Neural cell (in vitro differentiated cells): ENCODE measurements at regions not wholly inside any gene's neighbourhood (a gene's known extent, or its start where the extent isn't known, plus 50 kb on each side); places are given as distances from the start of the nearest gene placed in this dataset.

Experiments
- H2AFZ ChIP-seq: fragments of 200-600, 300-800 bp; sonication (generic), shearing (Covaris generic); 2 replicates; pipeline ENCODE4 v1.6.0; 2014; ENCODE audit warnings: low read depth, mild to moderate bottlenecking, antibody characterized with exemption, low read length, moderate library complexity
- H3F3A ChIP-seq: fragments of 200-600 bp; shearing (Covaris generic); 2 replicates; pipeline ENCODE4 v1.6.1; 2016; ENCODE audit warnings: mild to moderate bottlenecking, moderate library complexity, mixed read lengths, antibody characterized with exemption, low read length; ENCODE audit not compliant: insufficient read depth, poor library complexity, severe bottlenecking
- H3K27ac ChIP-seq: fragments of 200-600, 300-800 bp; sonication (generic), shearing (Covaris generic); 2 replicates; pipeline ENCODE4 v1.5.1; 2014; ENCODE audit warnings: mild to moderate bottlenecking, low read length, moderate library complexity
- H3K27me3 ChIP-seq: fragments of 300-800, 200-600 bp; sonication (generic), shearing (Covaris generic); 2 replicates; pipeline ENCODE4 v1.6.0; 2014; ENCODE audit warnings: mild to moderate bottlenecking, low read depth, low read length, moderate library complexity; ENCODE audit not compliant: insufficient read depth
- H3K36me3 ChIP-seq: fragments of 300-800, 200-600 bp; sonication (generic), shearing (Covaris generic); 2 replicates; pipeline ENCODE4 v1.5.1; 2014; ENCODE audit warnings: mild to moderate bottlenecking, antibody characterized with exemption, low read length, moderate library complexity; ENCODE audit not compliant: insufficient read depth
- H3K4me2 ChIP-seq: fragments of 300-800, 200-600 bp; sonication (generic), shearing (Covaris generic); 2 replicates; pipeline ENCODE4 v1.6.0; 2014; ENCODE audit warnings: mild to moderate bottlenecking, low read length
- H3K4me3 ChIP-seq: fragments of 300-800, 200-600 bp; sonication (generic), shearing (Covaris generic); 2 replicates; pipeline ENCODE4 v1.5.1; 2014; ENCODE audit warnings: mild to moderate bottlenecking, low read length, moderate library complexity
- H3K79me2 ChIP-seq: fragments of 200-600 bp; shearing (Covaris generic); replicated peaks from 2 replicates; pipeline ENCODE4 v1.6.0; 2014; ENCODE audit warnings: mild to moderate bottlenecking, low read length, moderate library complexity; ENCODE audit not compliant: insufficient read depth
- H3K9ac ChIP-seq: fragments of 300-800, 200-600 bp; sonication (generic), shearing (Covaris generic); 2 replicates; pipeline ENCODE4 v1.6.1; 2016; ENCODE audit warnings: mild to moderate bottlenecking, low read length, mixed read lengths
- H3K9me2 ChIP-seq: fragments of 200-600 bp; shearing (Covaris generic); 2 replicates; pipeline ENCODE4 v1.6.1; 2016; ENCODE audit warnings: mild to moderate bottlenecking, low read length, mixed read lengths; ENCODE audit not compliant: insufficient read depth
- H3K9me3 ChIP-seq: fragments of 200-600, 300-800 bp; sonication (generic), shearing (Covaris generic); 2 replicates; pipeline ENCODE4 v1.6.1; 2016; ENCODE audit warnings: mild to moderate bottlenecking, mixed run types, low read length, moderate library complexity, mixed read lengths
- H4K20me1 ChIP-seq: fragments of 200-600 bp; shearing (Covaris generic); 2 replicates; pipeline ENCODE4 v1.6.1; 2016; ENCODE audit warnings: mild to moderate bottlenecking, mixed run types; ENCODE audit not compliant: insufficient read depth
- CTCF ChIP-seq: fragments of 450-650 bp; IDR thresholded peaks from 2 replicates; pipeline ENCODE4 v1.5.1; 2014; ENCODE audit warnings: antibody characterized with exemption, mild to moderate bottlenecking, moderate library complexity; ENCODE audit not compliant: poor library complexity, severe bottlenecking
- EP300 ChIP-seq: fragments of 450-650 bp; conservative IDR thresholded peaks from 2 replicates; pipeline ENCODE4 v1.6.1; 2014; ENCODE audit warnings: antibody characterized with exemption, mild to moderate bottlenecking, moderate library complexity; ENCODE audit not compliant: poor library complexity, severe bottlenecking
- EZH2 ChIP-seq: fragments of 200-600, 300-800 bp; shearing (Covaris generic), sonication (generic); IDR thresholded peaks from 2 replicates; pipeline ENCODE4 v1.6.1; 2014; ENCODE audit warnings: antibody characterized with exemption, low read length, borderline replicate concordance, mild to moderate bottlenecking; ENCODE audit not compliant: insufficient read depth, poor library complexity, severe bottlenecking
- MXI1 ChIP-seq: fragments of 450-650 bp; conservative IDR thresholded peaks from 2 replicates; pipeline ENCODE4 v1.6.1; 2014; ENCODE audit warnings: antibody characterized with exemption, mild to moderate bottlenecking; ENCODE audit not compliant: poor library complexity, severe bottlenecking
- POLR2AphosphoS5 ChIP-seq: IDR thresholded peaks from 2 replicates; pipeline ENCODE4 v1.6.1; 2012
- RAD21 ChIP-seq: fragments of 450-650 bp; conservative IDR thresholded peaks from 2 replicates; pipeline ENCODE4 v1.6.1; 2014; ENCODE audit warnings: antibody characterized with exemption, mild to moderate bottlenecking, moderate library complexity
- SMC3 ChIP-seq: fragments of 450-650 bp; conservative IDR thresholded peaks from 2 replicates; pipeline ENCODE4 v1.6.1; 2014; ENCODE audit warnings: antibody characterized with exemption, mild to moderate bottlenecking, moderate library complexity; ENCODE audit not compliant: poor library complexity
- TAF1 ChIP-seq: IDR thresholded peaks from 2 replicates; pipeline ENCODE4 v1.6.1; 2012; ENCODE audit warnings: low read depth
- TF ChIP-seq, protein P1 (sequence below): IDR thresholded peaks from 2 replicates; pipeline ENCODE4 v1.6.1; 2012; ENCODE audit warnings: borderline replicate concordance

DNA sequence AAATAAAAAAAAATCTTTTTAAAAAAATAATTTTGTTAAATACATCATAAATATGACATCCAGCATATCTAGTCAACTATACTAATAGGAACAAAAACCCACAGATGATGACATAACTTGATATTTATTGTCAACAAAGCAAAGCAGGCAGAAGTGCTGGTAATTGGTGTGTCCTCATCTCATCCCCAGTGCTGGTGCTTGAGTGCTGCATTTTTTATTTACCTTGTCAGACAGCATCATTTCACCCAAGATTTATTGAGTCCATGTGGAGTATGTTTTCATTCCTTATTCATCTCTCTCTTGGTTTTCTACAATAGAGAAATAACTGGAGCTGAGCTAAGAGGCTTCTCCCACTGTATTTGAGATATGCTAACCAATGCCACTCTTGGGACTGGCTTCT lies 191.6 kb upstream of the SLC14A2 start:
- no peak overlapping the region for H3K4me3 ChIP-seq
- no peaks in the 10 kb centered on the region for H3K27me3 ChIP-seq
- H2AFZ ChIP-seq, result no peak overlapping the region
- peak overlapping the region; percentile 51 for H3K27ac ChIP-seq
- TF ChIP-seq EZH2, result no peak
- peak; percentile 31 for TF ChIP-seq POLR2AphosphoS5
- TF ChIP-seq RAD21, result no peak
- H4K20me1 ChIP-seq, result no peaks in the 10 kb centered on the region
- H3K79me2 ChIP-seq, result no peaks in the 10 kb centered on the region
- no peaks in the 10 kb centered on the region for H3K36me3 ChIP-seq
- H3K9ac ChIP-seq, result no peak overlapping the region
- H3K4me2 ChIP-seq, result no peak overlapping the region
- H3F3A ChIP-seq, result no peaks in the 10 kb centered on the region
- H3K9me3 ChIP-seq, result no peaks in the 10 kb centered on the region
- H3K9me2 ChIP-seq, result no peaks in the 10 kb centered on the region

GRCh38 chr18:45430041-45430440 lies 185.2 kb upstream of the SLC14A2 start:
- H2AFZ ChIP-seq, result no peak overlapping the region
- H3K9ac ChIP-seq, result no peak overlapping the region
- H3K9me3 ChIP-seq, result no peaks in the 10 kb centered on the region
- H3K4me2 ChIP-seq, result no peak overlapping the region
- no peaks in the 10 kb centered on the region for H3K36me3 ChIP-seq
- no peak overlapping the region for H3K4me3 ChIP-seq
- H3F3A ChIP-seq, result no peaks in the 10 kb centered on the region
- no peak overlapping the region for H3K27ac ChIP-seq
- no peaks in the 10 kb centered on the region for H4K20me1 ChIP-seq
- no peaks in the 10 kb centered on the region for H3K27me3 ChIP-seq
- H3K79me2 ChIP-seq, result no peaks in the 10 kb centered on the region
- H3K9me2 ChIP-seq, result no peaks in the 10 kb centered on the region
- TF ChIP-seq POLR2AphosphoS5 (no peak), TAF1 (no peak), SMC3 (no peak), CTCF (no peak), MXI1 (no peak), RAD21 (no peak), EZH2 (no peak), EP300 (no peak)
- TF ChIP-seq, protein P1, sequence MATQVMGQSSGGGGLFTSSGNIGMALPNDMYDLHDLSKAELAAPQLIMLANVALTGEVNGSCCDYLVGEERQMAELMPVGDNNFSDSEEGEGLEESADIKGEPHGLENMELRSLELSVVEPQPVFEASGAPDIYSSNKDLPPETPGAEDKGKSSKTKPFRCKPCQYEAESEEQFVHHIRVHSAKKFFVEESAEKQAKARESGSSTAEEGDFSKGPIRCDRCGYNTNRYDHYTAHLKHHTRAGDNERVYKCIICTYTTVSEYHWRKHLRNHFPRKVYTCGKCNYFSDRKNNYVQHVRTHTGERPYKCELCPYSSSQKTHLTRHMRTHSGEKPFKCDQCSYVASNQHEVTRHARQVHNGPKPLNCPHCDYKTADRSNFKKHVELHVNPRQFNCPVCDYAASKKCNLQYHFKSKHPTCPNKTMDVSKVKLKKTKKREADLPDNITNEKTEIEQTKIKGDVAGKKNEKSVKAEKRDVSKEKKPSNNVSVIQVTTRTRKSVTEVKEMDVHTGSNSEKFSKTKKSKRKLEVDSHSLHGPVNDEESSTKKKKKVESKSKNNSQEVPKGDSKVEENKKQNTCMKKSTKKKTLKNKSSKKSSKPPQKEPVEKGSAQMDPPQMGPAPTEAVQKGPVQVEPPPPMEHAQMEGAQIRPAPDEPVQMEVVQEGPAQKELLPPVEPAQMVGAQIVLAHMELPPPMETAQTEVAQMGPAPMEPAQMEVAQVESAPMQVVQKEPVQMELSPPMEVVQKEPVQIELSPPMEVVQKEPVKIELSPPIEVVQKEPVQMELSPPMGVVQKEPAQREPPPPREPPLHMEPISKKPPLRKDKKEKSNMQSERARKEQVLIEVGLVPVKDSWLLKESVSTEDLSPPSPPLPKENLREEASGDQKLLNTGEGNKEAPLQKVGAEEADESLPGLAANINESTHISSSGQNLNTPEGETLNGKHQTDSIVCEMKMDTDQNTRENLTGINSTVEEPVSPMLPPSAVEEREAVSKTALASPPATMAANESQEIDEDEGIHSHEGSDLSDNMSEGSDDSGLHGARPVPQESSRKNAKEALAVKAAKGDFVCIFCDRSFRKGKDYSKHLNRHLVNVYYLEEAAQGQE, result no peak

DNA sequence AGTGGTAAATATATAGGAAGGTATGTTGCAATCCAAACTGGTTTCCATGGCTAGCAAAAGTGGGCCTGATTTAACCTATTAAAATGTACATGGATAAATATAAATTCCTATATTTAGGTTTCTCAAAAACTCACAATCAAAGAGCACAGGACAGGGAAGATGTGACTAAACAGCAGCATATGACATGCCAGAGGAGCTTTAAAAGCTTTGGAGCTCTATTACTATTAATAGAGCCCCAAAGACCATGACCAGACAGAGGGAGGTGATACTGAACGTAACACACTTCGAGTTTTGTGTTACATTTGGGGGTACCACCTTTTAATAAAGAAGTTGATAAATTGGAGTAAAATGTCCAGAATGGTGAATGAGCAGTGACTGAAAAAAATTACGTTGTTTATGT lies 179.5 kb upstream of the SLC14A2 start:
- H3K79me2 ChIP-seq, result no peaks in the 10 kb centered on the region
- no peaks in the 10 kb centered on the region for H3K9me2 ChIP-seq
- no peak for TF ChIP-seq EP300
- TF ChIP-seq EZH2, result no peak
- TF ChIP-seq, protein P1, result no peak
- TF ChIP-seq TAF1, result no peak
- TF ChIP-seq SMC3, result no peak
- TF ChIP-seq RAD21, result no peak
- no peak for TF ChIP-seq MXI1
- no peak for TF ChIP-seq POLR2AphosphoS5
- no peak for TF ChIP-seq CTCF

More for the DNA sequence above, 179.5 kb upstream of the SLC14A2 start:
- Histone ChIP-seq H4K20me1 (no peaks in the 10 kb centered on the region), H3K9me3 (no peaks in the 10 kb centered on the region), H3K36me3 (no peaks in the 10 kb centered on the region), H3K9ac (no peak overlapping the region), H3K27me3 (no peaks in the 10 kb centered on the region), H3K4me2 (no peak overlapping the region), H3K4me3 (no peak overlapping the region), H2AFZ (no peak overlapping the region), H3K27ac (no peak overlapping the region), H3F3A (no peaks in the 10 kb centered on the region)
